HG03095 (cell line): ENCODE measurements at regions not wholly inside any gene's neighbourhood (a gene's known extent, or its start where the extent isn't known, plus 50 kb on each side); places are given as distances from the start of the nearest gene placed in this dataset.

Source experiments
- ATAC-seq: cut with Tn5 transposase; IDR thresholded peaks from one replicate; pipeline ENCODE4 v1.9.1; 2021; ENCODE audit warnings: moderate library complexity; ENCODE audit not compliant: unreplicated experiment

DNA sequence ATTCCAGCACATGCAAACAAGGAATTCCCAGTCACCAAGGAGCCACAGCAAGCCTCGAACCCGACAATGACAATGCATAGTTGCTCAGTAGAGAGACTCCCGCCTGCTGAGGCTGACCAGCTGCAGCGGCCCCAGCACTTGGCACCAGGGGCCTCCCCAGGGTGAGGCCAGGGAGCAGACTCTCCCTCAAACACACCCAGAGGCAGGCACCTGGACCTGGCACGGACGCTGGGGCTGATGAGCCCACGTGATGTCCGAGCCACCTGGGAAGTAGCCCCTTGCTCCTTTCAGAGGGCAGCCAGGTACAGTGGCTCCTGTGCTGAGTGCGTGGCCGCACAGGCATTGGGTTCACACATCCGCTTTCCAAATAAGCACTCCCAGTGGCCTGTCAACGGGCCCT, 315.9 kb upstream of the TGFBR2 start:
- no peak for ATAC-seq

- no peak for ATAC-seq
These were observed 314.1 kb upstream of the TGFBR2 start for GRCh38 chr3:30292192-30292893.

DNA sequence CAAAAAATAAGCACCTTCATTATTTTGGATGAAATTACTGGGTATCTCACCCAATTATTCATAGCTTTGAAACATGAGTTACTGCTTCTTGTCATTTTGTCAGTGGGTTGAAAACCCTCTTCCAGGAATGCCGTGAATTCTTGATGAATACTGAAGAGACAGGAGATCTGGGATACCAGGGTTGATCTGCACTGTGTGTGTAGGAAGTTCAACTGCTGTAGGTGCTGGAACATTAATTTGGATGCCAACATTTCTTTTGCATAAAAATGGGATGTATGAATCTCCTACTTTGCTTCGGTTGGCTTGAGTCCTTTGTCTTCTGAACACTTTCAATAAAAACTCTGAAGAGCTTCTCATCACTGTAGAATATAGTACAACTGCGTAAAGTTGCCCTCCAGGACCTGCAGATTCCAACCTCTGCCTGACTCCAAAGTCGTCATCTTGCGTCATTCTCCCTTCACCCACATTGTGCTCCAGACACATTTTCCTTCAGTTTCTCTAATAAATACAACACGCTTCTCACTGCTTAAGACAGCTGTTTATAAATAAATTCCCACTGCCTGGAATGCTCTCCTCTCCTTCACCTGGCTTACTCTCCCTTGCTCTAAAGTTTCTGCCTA, 312.7 kb upstream of the TGFBR2 start:
- no peak for ATAC-seq

GRCh38 chr3:30294241-30294667, 312.1 kb upstream of the TGFBR2 start:
- no peak for ATAC-seq

- ATAC-seq: no peak
These were observed 309.3 kb upstream of the TGFBR2 start for GRCh38 chr3:30297112-30297511.

DNA sequence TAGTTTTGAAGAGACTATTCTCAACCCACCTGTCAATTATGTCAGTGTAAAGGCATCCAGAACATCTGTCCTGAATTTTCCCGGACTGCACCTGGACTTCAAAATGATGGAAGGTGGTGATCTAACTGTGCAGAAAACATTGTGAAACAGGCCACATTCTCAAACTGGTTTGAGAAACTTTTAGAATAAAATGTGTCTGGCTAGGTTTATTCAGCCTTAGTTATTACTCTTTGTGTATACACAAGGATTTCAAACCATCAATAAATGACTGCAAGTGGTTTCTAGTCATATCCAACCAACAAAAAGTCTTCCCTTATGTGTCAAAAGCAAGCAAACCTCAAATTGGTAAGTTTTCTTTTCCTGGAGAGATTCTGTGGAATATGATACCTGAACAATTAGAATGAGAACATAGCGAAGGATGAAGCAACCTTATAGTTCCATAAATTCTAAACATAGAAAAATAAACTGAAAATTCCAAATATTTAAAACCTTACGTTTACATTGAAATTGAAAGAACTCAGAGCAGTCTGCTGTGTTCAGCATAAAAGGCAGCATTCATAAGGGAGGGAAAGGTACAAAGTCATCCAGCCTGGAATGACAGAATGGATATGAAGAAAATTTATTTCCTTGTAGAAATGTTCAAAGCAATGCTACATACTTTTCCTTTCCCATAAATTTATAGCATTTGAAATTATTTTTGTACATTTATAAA, 306.6 kb upstream of the TGFBR2 start:
- no peak for ATAC-seq

DNA sequence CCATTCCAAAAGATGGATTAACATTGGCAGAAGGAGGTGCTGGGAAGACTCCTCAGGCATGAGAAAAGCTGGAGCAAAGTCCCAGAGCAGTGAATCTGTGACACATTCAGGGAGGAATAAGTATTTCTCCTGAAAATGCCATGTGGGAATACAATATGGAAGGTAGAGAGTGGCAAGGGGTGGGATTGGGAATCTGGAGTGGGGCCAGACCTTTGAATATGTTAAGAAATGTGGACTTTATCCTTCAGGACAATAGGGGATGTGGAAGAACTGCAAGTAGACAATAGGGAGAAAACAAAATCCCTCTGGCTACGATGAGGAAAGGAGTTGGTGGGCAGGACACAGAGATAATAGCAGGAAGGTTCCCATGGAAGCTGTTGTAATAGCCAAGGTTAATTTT, 305.6 kb upstream of the TGFBR2 start:
- no peak for ATAC-seq

DNA sequence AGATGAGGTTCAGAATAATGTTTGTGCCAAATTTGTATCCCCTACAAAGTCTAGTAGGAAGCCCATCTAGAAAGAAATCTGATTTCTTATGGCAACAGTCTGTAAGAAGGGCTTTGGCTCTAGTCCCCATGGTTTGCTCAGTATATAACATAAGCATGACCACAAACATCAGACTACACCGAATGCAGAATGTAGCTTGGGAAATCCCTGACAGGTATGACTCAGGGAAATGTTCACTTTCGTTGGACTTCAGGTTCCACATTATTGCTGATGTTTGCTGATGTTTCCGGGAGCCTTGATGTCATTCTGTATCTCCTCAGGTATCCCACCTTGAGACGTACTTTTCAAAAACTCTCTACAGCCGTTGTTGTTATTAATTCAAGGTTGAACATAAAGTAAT, 304.4 kb upstream of the TGFBR2 start:
- no peak for ATAC-seq

GRCh38 chr3:30303770-30304169, 302.6 kb upstream of the TGFBR2 start:
- no peak for ATAC-seq

DNA sequence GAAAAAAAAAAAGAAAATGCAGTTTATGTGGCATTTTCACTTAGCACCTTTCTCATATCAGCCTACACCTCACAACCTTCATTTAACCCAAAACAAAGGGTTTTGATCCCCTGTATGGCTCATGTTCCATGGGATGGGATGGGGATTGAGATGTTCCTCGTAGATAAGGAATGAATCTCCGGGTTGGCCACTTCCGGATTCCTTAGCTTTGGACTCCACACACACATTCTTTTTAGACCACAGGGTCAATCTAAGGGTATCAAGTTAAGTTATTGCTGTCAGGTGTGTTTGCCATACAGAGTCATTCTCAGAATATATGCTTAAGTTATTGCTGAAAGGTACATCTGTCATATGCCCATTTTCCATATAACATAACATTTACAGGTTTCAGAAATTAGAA, 301.4 kb upstream of the TGFBR2 start:
- no peak for ATAC-seq

- no peak for ATAC-seq
These were observed 299.5 kb upstream of the TGFBR2 start for GRCh38 chr3:30306896-30307295.

DNA sequence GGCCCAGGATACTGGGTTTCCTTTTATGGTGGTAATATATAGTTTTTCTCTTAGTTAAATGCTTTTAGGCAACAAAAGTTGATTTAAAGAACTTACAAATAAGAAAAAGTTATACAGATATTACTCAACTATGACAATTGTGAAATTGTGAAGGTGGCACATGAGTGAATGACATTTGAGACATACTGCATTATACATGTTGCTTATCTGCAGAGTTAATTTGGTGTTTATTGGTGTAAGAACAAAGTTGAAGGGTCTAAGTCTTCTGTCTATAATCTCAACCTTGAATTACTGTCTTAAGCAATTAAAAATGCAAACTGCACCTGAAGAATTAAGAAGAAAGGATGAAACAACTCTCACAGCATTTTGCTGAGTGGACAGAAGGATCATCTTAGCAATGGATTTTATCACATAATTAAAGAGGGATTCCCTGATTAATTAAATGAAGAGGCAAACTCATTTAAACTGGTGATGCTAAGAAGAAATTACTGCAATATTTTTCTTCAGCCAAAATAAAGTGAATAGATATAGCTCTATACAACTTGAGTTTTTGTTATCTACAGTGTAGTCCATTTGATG, 298.9 kb upstream of the TGFBR2 start:
- ATAC-seq: no peak

GRCh38 chr3:30308131-30308530, 298.3 kb upstream of the TGFBR2 start:
- no peak for ATAC-seq

DNA sequence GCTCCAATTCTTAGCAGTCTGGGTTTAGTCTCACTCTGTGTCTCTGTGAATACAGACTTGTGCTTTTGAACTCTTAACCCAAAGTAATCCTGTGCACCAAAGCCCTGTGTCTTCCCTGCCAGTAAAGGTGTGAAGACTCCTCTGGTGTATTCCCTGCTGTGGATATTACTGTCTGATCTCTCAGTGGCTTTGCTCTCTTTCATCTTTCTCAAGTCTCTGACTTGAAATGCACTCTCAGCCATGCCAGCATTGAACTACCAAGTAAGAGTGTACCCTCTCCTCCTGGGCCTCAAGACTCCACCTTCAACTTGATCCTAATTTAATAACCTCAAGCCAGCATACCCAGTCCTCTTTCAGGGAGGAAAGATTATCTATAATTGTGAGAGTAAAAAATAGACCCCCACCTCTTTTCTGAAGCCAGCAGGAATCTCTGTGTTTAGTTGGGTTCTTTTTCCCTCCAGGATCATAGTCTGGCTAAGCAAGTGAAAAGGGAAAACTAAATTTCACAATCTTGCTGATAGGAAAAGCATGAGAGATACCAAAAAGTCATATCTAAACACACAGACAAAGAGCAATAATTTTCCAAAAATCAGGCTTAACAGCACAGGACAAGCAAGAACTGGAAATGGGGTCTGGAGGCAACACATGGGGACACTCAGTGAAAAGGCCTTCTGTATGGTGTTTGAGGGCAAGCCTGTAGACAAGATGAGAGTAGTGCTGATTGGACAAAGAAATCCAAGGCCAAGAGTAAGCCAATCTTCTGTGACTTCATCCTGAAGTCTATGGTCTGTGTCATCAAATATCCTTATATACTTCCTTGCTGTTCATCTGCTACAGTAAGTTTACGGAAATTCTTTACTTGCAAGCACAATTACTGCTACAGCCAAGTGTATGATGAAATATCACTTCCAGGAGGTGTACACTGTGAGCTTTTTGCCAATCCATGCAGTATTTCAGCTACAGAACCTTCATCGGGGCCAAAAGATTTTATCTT, 296.1 kb upstream of the TGFBR2 start:
- ATAC-seq: no peak

- no peak for ATAC-seq
These were observed 294.6 kb upstream of the TGFBR2 start for GRCh38 chr3:30311781-30312180.

- ATAC-seq: no peak
These were observed 292.6 kb upstream of the TGFBR2 start for GRCh38 chr3:30313840-30314239.

DNA sequence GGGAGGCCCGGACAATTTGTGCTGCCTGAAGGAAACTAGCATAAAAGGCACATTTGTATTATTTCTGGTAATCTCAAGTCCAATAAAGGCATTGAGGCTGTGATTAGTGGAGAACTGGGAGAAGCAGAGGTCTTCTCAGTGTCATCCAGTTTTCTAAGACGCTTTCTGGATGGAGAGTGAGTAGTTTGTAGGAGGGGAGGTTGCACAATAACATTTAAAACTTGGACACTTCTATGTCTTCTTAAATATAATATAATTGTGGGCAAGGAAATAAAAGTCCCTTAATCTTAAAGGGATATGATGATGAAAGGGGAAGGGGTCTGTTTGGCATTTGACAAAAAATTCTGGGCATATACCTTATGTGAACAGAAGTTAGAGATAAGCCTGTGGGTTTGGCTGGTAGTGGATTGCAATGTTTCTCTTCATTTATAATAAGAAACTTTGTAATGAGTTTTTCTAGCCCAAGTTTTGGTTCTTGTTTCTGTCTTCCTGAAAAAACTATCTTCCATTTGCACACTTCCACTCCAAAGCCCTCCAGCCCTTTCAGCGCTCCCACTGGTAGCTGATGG, 291.6 kb upstream of the TGFBR2 start:
- ATAC-seq: no peak

GRCh38 chr3:30315447-30315846, 291.0 kb upstream of the TGFBR2 start:
- ATAC-seq: no peak

DNA sequence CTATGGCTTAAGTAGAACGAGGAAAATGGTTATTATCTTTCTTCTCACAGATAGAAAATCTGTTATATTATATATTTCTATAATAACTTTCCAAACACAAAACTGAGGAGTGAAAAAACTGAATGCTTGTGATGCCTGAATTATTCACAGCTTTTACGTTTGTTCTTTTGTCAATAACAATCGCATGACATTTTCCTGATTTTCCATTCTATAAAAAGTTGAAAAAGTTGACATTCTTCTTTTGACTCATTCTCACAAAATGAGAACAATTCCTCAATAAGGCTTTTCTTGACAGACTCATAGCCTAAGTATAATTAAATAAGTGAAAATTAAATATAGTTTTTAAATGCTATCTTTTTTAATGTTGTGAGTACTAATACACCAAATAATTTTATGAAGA, 288.8 kb upstream of the TGFBR2 start:
- ATAC-seq: no peak

DNA sequence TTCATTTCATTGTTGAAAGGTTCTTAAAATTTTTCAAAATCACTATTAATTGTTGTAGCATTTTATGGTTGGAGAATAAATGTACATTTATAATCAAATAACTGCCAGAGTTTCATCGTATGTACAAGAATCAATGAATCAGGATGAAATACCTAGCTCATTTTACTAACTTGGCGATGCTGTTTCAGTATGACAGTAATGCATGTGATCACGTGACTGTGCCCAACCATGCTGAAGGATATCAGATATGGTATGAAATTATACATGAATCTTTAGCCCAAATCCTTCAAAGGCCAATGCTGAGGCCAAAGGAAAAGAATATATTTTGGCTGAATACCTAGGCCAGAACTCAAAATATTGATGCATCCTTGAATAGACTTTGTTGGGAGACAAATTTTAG, 288.3 kb upstream of the TGFBR2 start:
- no peak for ATAC-seq
